NCI-H2029 treated with DMSO at 0.1 percent for 48 hours (cell line): ENCODE measurements at regions not wholly inside any gene's neighbourhood (a gene's known extent, or its start where the extent isn't known, plus 50 kb on each side); places are given as distances from the start of the nearest gene placed in this dataset.
"Not testable (repeated sequence)": the region's sequence is repeated elsewhere in the genome, so short reads cannot be mapped to it uniquely, and the experiment has no call there.

ENCODE experiments used
- DNase-seq: peaks from one replicate; lab custom pipeline; 2025; lab: John Stamatoyannopoulos, UW

GRCh38 chr1:213464786-213465460, 413.9 kb downstream of the RPS6KC1 start:
- DNase-seq: no peak

GRCh38 chr1:213466541-213466940, 415.5 kb downstream of the RPS6KC1 start:
- no peak for DNase-seq

GRCh38 chr1:213474054-213474453, 423.0 kb downstream of the RPS6KC1 start:
- DNase-seq: no peak

- no peak for DNase-seq
Observed at GRCh38 chr1:213481395-213481794, 430.4 kb downstream of the RPS6KC1 start.

- DNase-seq: no peak
Observed at GRCh38 chr1:213484333-213484732, 433.3 kb downstream of the RPS6KC1 start.

GRCh38 chr1:213484758-213485157, 433.7 kb downstream of the RPS6KC1 start:
- no peak for DNase-seq

GRCh38 chr1:213486488-213486887, 435.4 kb downstream of the RPS6KC1 start:
- DNase-seq: no peak

- no peak for DNase-seq
Observed at GRCh38 chr1:213491468-213491867, 440.4 kb downstream of the RPS6KC1 start.

- no peak for DNase-seq
Observed at GRCh38 chr1:213492161-213493041, 441.4 kb downstream of the RPS6KC1 start.

GRCh38 chr1:213499444-213499843, 448.4 kb downstream of the RPS6KC1 start:
- no peak for DNase-seq

- DNase-seq: peak; percentile 72
Observed at GRCh38 chr1:213507472-213508223, 456.6 kb downstream of the RPS6KC1 start.

- DNase-seq: no peak
Observed at GRCh38 chr1:213511173-213511572, 460.1 kb downstream of the RPS6KC1 start.

- no peak for DNase-seq
Observed at GRCh38 chr1:213512316-213512715, 461.3 kb downstream of the RPS6KC1 start.

- no peak for DNase-seq
Observed at GRCh38 chr1:213513006-213513405, 462.0 kb downstream of the RPS6KC1 start.

GRCh38 chr1:213514408-213515179, 463.6 kb downstream of the RPS6KC1 start:
- DNase-seq: not testable (repeated sequence)

- DNase-seq: no peak
Observed at GRCh38 chr1:213519098-213519497, 468.1 kb downstream of the RPS6KC1 start.

GRCh38 chr1:213521206-213521605, 466.6 kb upstream of the PROX1 start:
- no peak for DNase-seq

- DNase-seq: no peak
Observed at GRCh38 chr1:213523781-213524398, 463.9 kb upstream of the PROX1 start.

GRCh38 chr1:213526306-213526705, 461.5 kb upstream of the PROX1 start:
- DNase-seq: no peak

GRCh38 chr1:213530611-213531320, 457.0 kb upstream of the PROX1 start:
- DNase-seq: no peak
